ENCODE measurements at regions not wholly inside any gene's neighbourhood (a gene's known extent, or its start where the extent isn't known, plus 50 kb on each side); places are given as distances from the start of the nearest gene placed in this dataset.

DNA sequence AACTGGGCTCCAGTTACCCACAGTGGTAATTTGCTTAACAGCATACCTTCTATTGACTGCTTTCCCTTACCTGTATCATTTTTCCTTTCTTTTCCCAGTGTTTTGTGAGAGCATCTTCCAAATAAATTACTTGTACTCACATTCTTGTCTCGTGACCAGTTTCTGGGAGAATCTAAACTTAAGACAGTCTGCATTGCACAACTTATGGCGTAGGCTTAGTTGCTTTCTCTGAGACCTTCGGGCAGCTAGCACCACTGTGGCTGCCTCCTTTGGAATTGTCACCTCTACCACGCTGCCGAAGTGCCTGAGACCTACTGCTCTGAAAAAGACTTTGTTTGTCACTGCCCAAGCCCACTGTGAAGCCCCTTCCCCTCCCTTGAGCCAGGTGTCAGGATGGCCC, 188.1 kb upstream of the BMP2 start:
- TF ChIP-seq, protein P1, sequence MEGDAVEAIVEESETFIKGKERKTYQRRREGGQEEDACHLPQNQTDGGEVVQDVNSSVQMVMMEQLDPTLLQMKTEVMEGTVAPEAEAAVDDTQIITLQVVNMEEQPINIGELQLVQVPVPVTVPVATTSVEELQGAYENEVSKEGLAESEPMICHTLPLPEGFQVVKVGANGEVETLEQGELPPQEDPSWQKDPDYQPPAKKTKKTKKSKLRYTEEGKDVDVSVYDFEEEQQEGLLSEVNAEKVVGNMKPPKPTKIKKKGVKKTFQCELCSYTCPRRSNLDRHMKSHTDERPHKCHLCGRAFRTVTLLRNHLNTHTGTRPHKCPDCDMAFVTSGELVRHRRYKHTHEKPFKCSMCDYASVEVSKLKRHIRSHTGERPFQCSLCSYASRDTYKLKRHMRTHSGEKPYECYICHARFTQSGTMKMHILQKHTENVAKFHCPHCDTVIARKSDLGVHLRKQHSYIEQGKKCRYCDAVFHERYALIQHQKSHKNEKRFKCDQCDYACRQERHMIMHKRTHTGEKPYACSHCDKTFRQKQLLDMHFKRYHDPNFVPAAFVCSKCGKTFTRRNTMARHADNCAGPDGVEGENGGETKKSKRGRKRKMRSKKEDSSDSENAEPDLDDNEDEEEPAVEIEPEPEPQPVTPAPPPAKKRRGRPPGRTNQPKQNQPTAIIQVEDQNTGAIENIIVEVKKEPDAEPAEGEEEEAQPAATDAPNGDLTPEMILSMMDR (IDR thresholded peaks at IDR 0.05): no peak
- no peak for TF ChIP-seq EP300 (IDR thresholded peaks at IDR 0.05)
- TF ChIP-seq POLR2A (IDR thresholded peaks at IDR 0.05): no peak
- H3K27me3 ChIP-seq: no peaks in the 10 kb centered on the region
- H3K36me3 ChIP-seq: no peaks in the 10 kb centered on the region
- no peak for DNase-seq (ENCODE audit: low spot score in 2 of 2)
- no peak overlapping the region for H3K4me3 ChIP-seq
- H3K9me3 ChIP-seq: no peaks in the 10 kb centered on the region
- H3K27ac ChIP-seq: no peak overlapping the region
- 94 to 96% methylated on average over 5 of the region's 5 CpGs for WGBS, 2 donors
- H3K4me1 ChIP-seq: peaks cover 0 to 12% (median 0%) of the 10 kb centered on the region in 4 donors

DNA sequence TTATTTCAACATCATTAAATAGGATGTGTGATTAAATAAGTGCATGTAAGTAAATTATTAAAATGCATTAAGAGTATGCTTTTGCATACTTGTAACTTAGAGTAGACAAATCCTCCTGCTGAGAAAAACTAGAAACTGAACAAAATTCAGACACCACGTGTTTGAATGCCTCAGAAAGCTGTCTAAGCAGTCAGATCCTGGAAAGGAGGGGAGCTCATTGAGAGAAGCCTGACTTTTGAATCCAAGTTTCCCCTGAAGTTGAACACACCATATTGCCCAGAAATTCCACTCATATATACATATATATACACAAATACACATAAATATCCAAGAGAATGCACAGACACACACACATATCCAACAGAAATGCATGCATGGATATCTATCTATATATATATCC, 190.0 kb upstream of the BMP2 start:
- Histone ChIP-seq H3K36me3 (no peaks in the 10 kb centered on the region), H3K27me3 (no peaks in the 10 kb centered on the region), H3K27ac (no peak overlapping the region), H3K4me1 (peaks cover 0 to 12% (median 0%) of the 10 kb centered on the region in 4 donors), H3K4me3 (no peak overlapping the region), H3K9me3 (no peaks in the 10 kb centered on the region)
- TF ChIP-seq POLR2A (IDR thresholded peaks at IDR 0.05): no peak
- WGBS, 2 donors: 60 to 72% methylated on average over 1 of the region's 1 CpG
- no peak for DNase-seq (ENCODE audit: low spot score in 2 of 2)

DNA sequence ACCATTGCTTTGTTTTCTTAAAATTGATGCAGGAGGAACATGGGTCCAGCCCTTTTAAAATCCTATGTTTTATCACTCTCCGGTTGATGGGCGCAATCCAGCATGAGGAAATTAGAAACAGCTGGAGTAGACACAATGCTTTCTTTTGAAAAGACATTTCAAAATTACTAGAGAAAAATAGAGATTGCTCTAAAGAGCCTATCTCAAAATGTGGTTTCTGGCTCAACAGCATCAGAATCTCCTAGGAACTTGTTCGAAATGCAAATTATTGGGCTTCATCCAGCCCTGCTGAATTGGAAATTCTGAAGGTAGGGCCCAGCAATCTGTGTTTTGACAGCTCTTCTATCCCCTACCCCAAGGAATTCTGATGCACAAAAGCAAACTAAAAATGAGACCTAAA, 190.8 kb upstream of the BMP2 start:
- Histone ChIP-seq H3K27me3 (no peaks in the 10 kb centered on the region), H3K4me1 (peaks cover 0 to 12% (median 0%) of the 10 kb centered on the region in 4 donors), H3K4me3 (no peak overlapping the region), H3K36me3 (no peaks in the 10 kb centered on the region), H3K27ac (no peak overlapping the region), H3K9me3 (no peaks in the 10 kb centered on the region)
- WGBS, 2 donors: 35 to 36% methylated on average over 3 of the region's 3 CpGs
- DNase-seq (ENCODE audit: low spot score in 2 of 2): no peak
- TF ChIP-seq, protein P1 (IDR thresholded peaks at IDR 0.05): no peak

DNA sequence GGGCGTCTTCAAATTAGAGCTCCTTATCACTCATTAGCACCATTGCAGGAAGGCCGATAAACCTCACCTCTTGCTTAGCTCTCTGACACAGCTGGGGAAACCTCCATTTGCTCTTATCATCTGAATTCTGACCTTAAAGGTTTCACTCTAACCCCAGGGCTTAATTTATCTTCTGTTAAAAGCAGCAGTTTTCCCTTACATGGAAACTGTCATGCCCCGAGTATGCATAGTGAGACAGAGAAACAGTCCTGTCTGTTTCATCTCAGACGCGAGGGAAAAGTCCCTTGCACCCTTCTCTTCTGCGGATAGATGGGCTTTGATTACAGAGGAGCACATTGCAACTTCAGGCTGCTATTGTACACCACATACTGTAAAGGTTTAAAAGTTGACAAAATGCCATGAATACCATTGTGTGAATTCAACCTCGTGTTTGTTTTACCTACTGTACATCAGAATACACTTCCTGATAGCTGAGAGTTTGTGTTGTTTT, 191.5 kb upstream of the BMP2 start:
- no peaks in the 10 kb centered on the region for H3K9me3 ChIP-seq
- H3K4me1 ChIP-seq: peaks cover 0 to 12% (median 0%) of the 10 kb centered on the region in 4 donors
- no peak overlapping the region for H3K4me3 ChIP-seq
- H3K27me3 ChIP-seq: no peaks in the 10 kb centered on the region
- no peak overlapping the region for H3K27ac ChIP-seq
- TF ChIP-seq, protein P1 (IDR thresholded peaks at IDR 0.05): no peak
- no peak for TF ChIP-seq POLR2A (IDR thresholded peaks at IDR 0.05)
- TF ChIP-seq EP300 (IDR thresholded peaks at IDR 0.05): no peak
- H3K36me3 ChIP-seq: no peaks in the 10 kb centered on the region
- WGBS, 2 donors: 35 to 36% methylated on average over 7 of the region's 7 CpGs
- no peak for DNase-seq (ENCODE audit: low spot score in 2 of 2)

- WGBS, 2 donors: 65 to 82% methylated on average over 3 of the region's 3 CpGs
- Histone ChIP-seq H3K9me3 (no peaks in the 10 kb centered on the region), H3K4me1 (no peaks in the 10 kb centered on the region), H3K4me3 (no peak overlapping the region), H3K27me3 (no peaks in the 10 kb centered on the region), H3K27ac (no peak overlapping the region), H3K36me3 (no peaks in the 10 kb centered on the region)
- no peak for DNase-seq (ENCODE audit: low spot score in 2 of 2)
- TF ChIP-seq EP300 (IDR thresholded peaks at IDR 0.05) (no peak), POLR2A (IDR thresholded peaks at IDR 0.05) (no peak)
- TF ChIP-seq, protein P1 (IDR thresholded peaks at IDR 0.05): no peak
Measured at GRCh38 chr20:6566821-6567220, 200.7 kb upstream of the BMP2 start.

DNA sequence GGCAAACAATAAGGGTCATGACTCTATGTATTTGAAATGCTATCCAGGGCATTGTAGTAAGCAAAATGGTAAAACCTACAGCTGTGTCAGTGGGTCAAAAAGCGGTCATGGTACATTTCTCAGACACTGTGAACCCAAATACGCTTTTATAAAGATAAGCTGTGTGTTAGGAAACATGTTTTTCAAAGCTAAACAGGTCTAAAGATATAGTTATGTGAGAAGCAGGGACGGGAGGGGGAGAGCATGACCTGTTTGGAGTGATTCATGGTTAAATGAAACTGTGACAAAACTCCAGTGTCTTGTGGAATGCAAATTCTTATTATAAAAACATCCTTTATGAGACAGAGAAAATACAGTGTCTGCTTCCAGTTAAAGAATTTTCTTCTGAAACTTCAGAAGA, 205.4 kb upstream of the BMP2 start:
- Histone ChIP-seq H3K27ac (no peak overlapping the region), H3K9me3 (no peaks in the 10 kb centered on the region), H3K36me3 (no peaks in the 10 kb centered on the region)

More for the DNA sequence above, 205.4 kb upstream of the BMP2 start:
- WGBS, 2 donors: 34 to 41% methylated on average over 3 of the region's 3 CpGs
- H3K4me3 ChIP-seq: no peak overlapping the region
- TF ChIP-seq, protein P1 (IDR thresholded peaks at IDR 0.05): no peak
- no peak for TF ChIP-seq POLR2A (IDR thresholded peaks at IDR 0.05)
- no peak for TF ChIP-seq EP300 (IDR thresholded peaks at IDR 0.05)
- DNase-seq (ENCODE audit: low spot score in 2 of 2): no peak
- no peaks in the 10 kb centered on the region for H3K4me1 ChIP-seq
- H3K27me3 ChIP-seq: no peaks in the 10 kb centered on the region
